Common myeloid progenitor, CD34-positive (primary cell): ENCODE measurements at regions not wholly inside any gene's neighbourhood (a gene's known extent, or its start where the extent isn't known, plus 50 kb on each side); places are given as distances from the start of the nearest gene placed in this dataset.

Experiments
- CTCF ChIA-PET: fragments of 350-600 bp; sonication (Branson Sonifier 250); formaldehyde crosslinking; loops from one replicate; lab custom pipeline; 2021; ENCODE audit warnings: antibody characterized with exemption; lab: Charles Lee
- POLR2A ChIA-PET: fragments of 350-600 bp; sonication (Branson Sonifier 250); formaldehyde crosslinking; loops from one replicate; lab custom pipeline; 2021; ENCODE audit warnings: antibody characterized with exemption; lab: Charles Lee
- DNase-seq, 3 donors: peaks; one replicate each; pipeline versions ENCODE4 v3.0.0 to v3.0.0-alpha.2; 2013
- H3K27ac ChIP-seq, 2 experiments: 1 replicate in 1 of 2; 2 replicates in 1 of 2; pipeline ENCODE4 v1.7.0; 2013; ENCODE audit warnings: inconsistent platforms in 2 of 2, low read length in 2 of 2, mild to moderate bottlenecking in 2 of 2, low read depth in 1 of 2, moderate library complexity in 1 of 2; ENCODE audit not compliant: severe bottlenecking in 2 of 2, insufficient read depth in 1 of 2, poor library complexity in 1 of 2
- H3K27me3 ChIP-seq, 5 experiments: replicated peaks in 2 of 5; 1 replicate in 3 of 5; 2 replicates in 2 of 5; pipeline versions ENCODE4 v1.6.1 to v1.7.0; 2013; ENCODE audit warnings: low read length in 4 of 5, mild to moderate bottlenecking in 2 of 5, moderate library complexity in 2 of 5, inconsistent platforms in 1 of 5; ENCODE audit not compliant: insufficient read depth in 5 of 5, control insufficient read depth in 4 of 5
- H3K36me3 ChIP-seq, 4 experiments: 1 replicate in 2 of 4; 2 replicates in 2 of 4; pipeline versions ENCODE4 v1.6.1 to v1.7.0; 2013; ENCODE audit warnings: low read length in 3 of 4, control low read depth in 1 of 4, mild to moderate bottlenecking in 1 of 4; ENCODE audit not compliant: control insufficient read depth in 4 of 4, insufficient read depth in 4 of 4
- H3K4me1 ChIP-seq, 4 experiments: 1 replicate in 3 of 4; 2 replicates in 1 of 4; pipeline versions ENCODE4 v1.6.1 to v1.7.1; 2013; ENCODE audit warnings: low read length in 3 of 4, mild to moderate bottlenecking in 3 of 4, control low read depth in 1 of 4, inconsistent platforms in 1 of 4, moderate library complexity in 1 of 4; ENCODE audit not compliant: control insufficient read depth in 4 of 4, insufficient read depth in 4 of 4; ENCODE audit errors: control extremely low read depth in 1 of 4
- H3K4me3 ChIP-seq, 7 experiments: 1 replicate in 4 of 7; 2 replicates in 3 of 7; pipeline versions ENCODE4 v1.5.1 to v1.7.0; 2013; ENCODE audit warnings: mild to moderate bottlenecking in 7 of 7, low read length in 6 of 7, moderate library complexity in 6 of 7, inconsistent platforms in 2 of 7, low read depth in 2 of 7, control low read depth in 1 of 7; ENCODE audit not compliant: insufficient read depth in 4 of 7, control insufficient read depth in 1 of 7; ENCODE audit errors: extremely low read depth in 1 of 7
- H3K9me3 ChIP-seq, 5 experiments: 1 replicate in 4 of 5; 2 replicates in 1 of 5; pipeline versions ENCODE4 v1.6.1 to v1.7.1; 2013; ENCODE audit warnings: low read length in 4 of 5, mild to moderate bottlenecking in 2 of 5, inconsistent platforms in 1 of 5, low read depth in 1 of 5, moderate library complexity in 1 of 5; ENCODE audit not compliant: control insufficient read depth in 4 of 5, insufficient read depth in 2 of 5; ENCODE audit errors: control extremely low read depth in 1 of 5
- WGBS: methylation state at CpG from one replicate; pipeline ENCODE4 v1.1.5; 2013; ENCODE audit not compliant: insufficient coverage; 5-methylcytosine and 5-hydroxymethylcytosine counted together

DNA sequence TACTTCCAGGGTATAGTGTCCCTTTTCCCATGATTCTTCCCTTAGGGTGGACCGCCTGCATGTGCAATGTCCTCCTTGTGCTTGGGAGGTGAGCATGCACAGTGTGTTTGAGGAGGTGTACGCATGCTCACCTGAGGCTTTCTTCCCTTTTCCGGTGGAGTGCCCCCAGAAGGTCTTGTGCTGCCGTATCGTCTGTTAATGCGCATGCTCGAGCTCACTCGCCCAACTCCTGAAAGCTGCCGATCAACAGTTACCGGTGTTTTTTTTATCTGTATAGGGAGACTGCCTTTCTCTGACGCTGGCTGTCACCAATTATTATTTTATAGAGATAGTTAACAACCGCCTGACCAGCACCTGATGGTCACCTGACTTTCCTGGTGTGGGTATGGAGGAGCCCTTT lies 458.8 kb upstream of the MEX3C start:
- ChIA-PET POLR2A (no interaction called here), CTCF (no interaction called here)
- no peak overlapping the region for H3K27ac ChIP-seq
- H3K36me3 ChIP-seq = no peaks in the 10 kb centered on the region
- 88% methylated on average over 11 of the region's 12 CpGs for WGBS
- H3K27me3 ChIP-seq = peaks cover 0 to 11% (median 0%) of the 10 kb centered on the region in 5 experiments
- H3K9me3 ChIP-seq = no peaks in the 10 kb centered on the region
- DNase-seq = no peak
- H3K4me3 ChIP-seq = no peak overlapping the region
- H3K4me1 ChIP-seq = no peaks in the 10 kb centered on the region

DNA sequence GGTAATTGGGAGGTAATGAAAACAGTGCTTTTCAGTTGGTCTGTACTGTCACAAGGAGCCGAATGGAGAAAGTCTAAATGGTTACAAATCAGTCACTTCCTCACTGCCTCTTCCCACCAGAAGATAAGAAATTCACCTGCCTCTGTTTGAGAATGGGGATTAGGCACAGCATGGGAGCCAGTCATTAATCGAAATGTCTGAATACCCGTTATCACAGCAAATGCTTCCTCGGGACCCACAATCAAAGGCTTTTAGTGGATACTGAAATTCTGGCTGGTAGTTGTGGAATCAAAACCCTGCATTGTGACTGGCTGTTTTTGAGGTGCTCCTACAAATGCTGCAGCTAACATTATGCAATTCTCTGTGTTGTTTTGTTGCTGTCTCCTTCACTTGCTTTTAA lies 461.0 kb upstream of the MEX3C start:
- Histone ChIP-seq H3K27ac (no peak overlapping the region), H3K36me3 (no peaks in the 10 kb centered on the region), H3K27me3 (peaks cover 0 to 11% (median 0%) of the 10 kb centered on the region in 5 experiments), H3K4me1 (no peaks in the 10 kb centered on the region), H3K9me3 (no peaks in the 10 kb centered on the region), H3K4me3 (no peak overlapping the region)
- 39% methylated on average over 3 of the region's 4 CpGs for WGBS
- ChIA-PET CTCF (no interaction called here), POLR2A (no interaction called here)
- DNase-seq = no peak

GRCh38 chr18:51659781-51660180 lies 462.3 kb upstream of the MEX3C start:
- CTCF ChIA-PET = no interaction called here

DNA sequence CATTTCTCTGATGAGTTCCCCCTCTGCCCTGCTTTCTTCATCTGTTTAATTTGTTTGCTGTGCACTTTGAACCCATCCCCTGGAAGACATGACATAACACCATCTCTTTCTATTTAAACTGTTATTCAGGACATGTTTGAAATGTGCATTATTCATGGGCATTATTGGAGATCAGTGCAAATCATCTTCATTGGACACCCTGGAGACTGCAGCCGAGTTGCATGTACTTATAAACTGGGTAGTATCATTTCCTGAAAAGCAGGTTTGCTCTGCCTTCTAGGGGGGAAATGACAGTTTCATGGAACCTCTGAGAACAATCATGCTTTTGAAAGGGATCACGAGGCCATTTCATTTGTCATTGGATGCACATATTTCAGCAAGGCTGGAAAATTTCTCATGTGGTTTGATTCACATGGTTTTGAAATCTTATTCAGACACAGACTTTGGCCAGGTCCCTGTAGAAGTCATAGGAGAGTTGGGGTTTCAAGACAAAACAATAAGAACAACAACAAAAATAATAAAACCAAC lies 462.8 kb upstream of the MEX3C start:
- no peak for DNase-seq
- WGBS = 86% methylated on average over 2 of the region's 2 CpGs
- Histone ChIP-seq H3K4me1 (no peaks in the 10 kb centered on the region), H3K4me3 (no peak overlapping the region), H3K27me3 (peaks cover 0 to 5% (median 0%) of the 10 kb centered on the region in 5 experiments), H3K36me3 (no peaks in the 10 kb centered on the region), H3K27ac (no peak overlapping the region), H3K9me3 (no peaks in the 10 kb centered on the region)
- ChIA-PET CTCF (no interaction called here), POLR2A (no interaction called here)

More at GRCh38 chr18:51659781-51660180, 462.3 kb upstream of the MEX3C start:
- Histone ChIP-seq H3K4me1 (no peaks in the 10 kb centered on the region), H3K36me3 (no peaks in the 10 kb centered on the region), H3K27ac (no peak overlapping the region), H3K4me3 (no peak overlapping the region), H3K9me3 (no peaks in the 10 kb centered on the region), H3K27me3 (peaks cover 0 to 10% (median 0%) of the 10 kb centered on the region in 5 experiments)
- DNase-seq = no peak
- POLR2A ChIA-PET = no interaction called here
- WGBS = 78% methylated on average over 3 of the region's 3 CpGs

DNA sequence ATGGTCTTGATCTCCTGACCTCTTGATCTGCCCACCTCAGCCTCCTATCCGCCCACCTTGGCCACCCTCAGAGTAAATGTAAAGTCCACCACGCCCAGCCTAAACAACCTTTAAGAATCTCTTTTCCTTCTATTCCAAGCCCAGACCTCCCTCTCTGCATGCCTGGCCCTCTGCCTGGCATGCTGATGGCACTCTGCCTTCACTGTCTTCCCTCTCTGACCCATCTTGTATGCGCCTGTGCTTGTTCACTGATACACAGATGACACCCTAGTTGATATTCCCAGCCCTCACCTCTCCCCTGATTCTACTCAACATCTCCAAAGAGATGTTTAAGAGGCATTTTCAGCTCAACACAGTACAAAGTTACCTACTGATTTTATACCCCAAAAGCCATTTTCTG lies 466.8 kb upstream of the MEX3C start:
- no peak overlapping the region for H3K27ac ChIP-seq
- ChIA-PET CTCF (no interaction called here), POLR2A (no interaction called here)
- no peak overlapping the region for H3K4me3 ChIP-seq
- WGBS = 92% methylated on average over 3 of the region's 3 CpGs
- no peak for DNase-seq
- H3K27me3 ChIP-seq = peaks cover 0 to 2% (median 0%) of the 10 kb centered on the region in 5 experiments
- no peaks in the 10 kb centered on the region for H3K36me3 ChIP-seq
- H3K4me1 ChIP-seq = no peaks in the 10 kb centered on the region
- no peaks in the 10 kb centered on the region for H3K9me3 ChIP-seq

DNA sequence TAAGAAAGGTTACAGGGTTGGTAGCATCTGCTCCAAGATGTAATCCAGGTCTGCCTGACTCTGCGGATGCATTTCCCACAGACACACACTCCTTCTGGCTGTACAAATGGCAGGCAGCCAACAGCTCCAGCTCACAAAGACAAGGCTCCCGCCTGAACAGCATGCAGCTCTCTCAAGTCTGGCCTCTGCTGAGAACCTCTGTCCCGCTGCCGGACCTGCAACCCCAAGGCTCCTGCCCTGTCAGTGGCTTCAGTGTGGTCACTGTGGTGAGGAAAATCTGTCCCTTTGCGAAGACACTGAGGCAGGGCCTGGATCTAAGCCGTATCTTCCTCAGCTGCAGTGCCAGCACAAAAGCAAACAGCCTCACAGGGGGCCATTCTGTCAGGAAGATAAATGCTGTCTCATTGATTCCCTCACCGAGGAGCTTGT lies 469.3 kb upstream of the MEX3C start:
- 61% methylated on average over 4 of the region's 7 CpGs for WGBS
- POLR2A ChIA-PET = no interaction called here
- Histone ChIP-seq H3K27ac (no peak overlapping the region), H3K9me3 (no peaks in the 10 kb centered on the region), H3K4me3 (no peak overlapping the region), H3K36me3 (no peaks in the 10 kb centered on the region), H3K4me1 (no peaks in the 10 kb centered on the region), H3K27me3 (peaks cover 0 to 1% (median 0%) of the 10 kb centered on the region in 5 experiments)
- no peak for DNase-seq
- CTCF ChIA-PET = no interaction called here

GRCh38 chr18:51668101-51668500 lies 470.6 kb upstream of the MEX3C start:
- DNase-seq = peak; percentile 19 to 60 (median 43)
- no peak overlapping the region for H3K4me3 ChIP-seq
- H3K27me3 ChIP-seq = peaks cover 0 to 1% (median 0%) of the 10 kb centered on the region in 5 experiments
- H3K9me3 ChIP-seq = no peaks in the 10 kb centered on the region
- H3K4me1 ChIP-seq = no peaks in the 10 kb centered on the region
- CTCF ChIA-PET = interaction anchor here (0.8 to 1.0 kb wide), 2 partner anchors 19 to 621 kb away, joined by 3 read pairs; no protein-coding TSS in a partner anchor
- POLR2A ChIA-PET = no interaction called here
- no peaks in the 10 kb centered on the region for H3K36me3 ChIP-seq
- H3K27ac ChIP-seq = no peak overlapping the region
- WGBS = 19% methylated on average over 5 of the region's 10 CpGs
